NCI-H1417 treated with DMSO at 0.1 percent for 48 hours (cell line): ENCODE measurements at regions not wholly inside any gene's neighbourhood (a gene's known extent, or its start where the extent isn't known, plus 50 kb on each side); places are given as distances from the start of the nearest gene placed in this dataset.
"Not testable (repeated sequence)": the region's sequence is repeated elsewhere in the genome, so short reads cannot be mapped to it uniquely, and the experiment has no call there.

Experiments
- DNase-seq: peaks from one replicate; lab custom pipeline; 2025; lab: John Stamatoyannopoulos, UW

GRCh38 chr18:1045658-1046057, 141.0 kb downstream of the ADCYAP1 start:
- DNase-seq = no peak

- DNase-seq = no peak
Observed at GRCh38 chr18:1047406-1047805, 142.7 kb downstream of the ADCYAP1 start.

GRCh38 chr18:1048032-1048431, 143.4 kb downstream of the ADCYAP1 start:
- DNase-seq = no peak

- DNase-seq = no peak
Observed at GRCh38 chr18:1049173-1049572, 144.5 kb downstream of the ADCYAP1 start.

- DNase-seq = no peak
Observed at GRCh38 chr18:1050012-1050657, 145.5 kb downstream of the ADCYAP1 start.

- no peak for DNase-seq
Observed at GRCh38 chr18:1052301-1052700, 147.6 kb downstream of the ADCYAP1 start.

GRCh38 chr18:1053331-1054315, 149.0 kb downstream of the ADCYAP1 start:
- no peak for DNase-seq

- DNase-seq = no peak
Observed at GRCh38 chr18:1056404-1056803, 151.7 kb downstream of the ADCYAP1 start.

GRCh38 chr18:1057367-1057766, 152.7 kb downstream of the ADCYAP1 start:
- DNase-seq = no peak

- no peak for DNase-seq
Observed at GRCh38 chr18:1062588-1062987, 157.9 kb downstream of the ADCYAP1 start.

- DNase-seq = peak; percentile 36
Observed at GRCh38 chr18:1075322-1075721, 170.7 kb downstream of the ADCYAP1 start.

GRCh38 chr18:1075876-1076275, 171.2 kb downstream of the ADCYAP1 start:
- no peak for DNase-seq

GRCh38 chr18:1078301-1078700, 173.6 kb downstream of the ADCYAP1 start:
- DNase-seq = no peak

GRCh38 chr18:1083675-1084074, 179.0 kb downstream of the ADCYAP1 start:
- DNase-seq = not testable (repeated sequence)

GRCh38 chr18:1090758-1091157, 186.1 kb downstream of the ADCYAP1 start:
- no peak for DNase-seq

- no peak for DNase-seq
Observed at GRCh38 chr18:1092228-1092627, 187.6 kb downstream of the ADCYAP1 start.

GRCh38 chr18:1094409-1094808, 189.7 kb downstream of the ADCYAP1 start:
- DNase-seq = no peak

- DNase-seq = not testable (repeated sequence)
Observed at GRCh38 chr18:1097991-1098735, 193.5 kb downstream of the ADCYAP1 start.

- DNase-seq = no peak
Observed at GRCh38 chr18:1102848-1103247, 198.2 kb downstream of the ADCYAP1 start.

GRCh38 chr18:1103537-1103936, 198.9 kb downstream of the ADCYAP1 start:
- DNase-seq = peak; percentile 58

GRCh38 chr18:1104181-1104881, 199.7 kb downstream of the ADCYAP1 start:
- no peak for DNase-seq

GRCh38 chr18:1124495-1124894, 219.8 kb downstream of the ADCYAP1 start:
- DNase-seq = no peak
